ENCODE measurements at regions not wholly inside any gene's neighbourhood (a gene's known extent, or its start where the extent isn't known, plus 50 kb on each side); places are given as distances from the start of the nearest gene placed in this dataset.

DNA sequence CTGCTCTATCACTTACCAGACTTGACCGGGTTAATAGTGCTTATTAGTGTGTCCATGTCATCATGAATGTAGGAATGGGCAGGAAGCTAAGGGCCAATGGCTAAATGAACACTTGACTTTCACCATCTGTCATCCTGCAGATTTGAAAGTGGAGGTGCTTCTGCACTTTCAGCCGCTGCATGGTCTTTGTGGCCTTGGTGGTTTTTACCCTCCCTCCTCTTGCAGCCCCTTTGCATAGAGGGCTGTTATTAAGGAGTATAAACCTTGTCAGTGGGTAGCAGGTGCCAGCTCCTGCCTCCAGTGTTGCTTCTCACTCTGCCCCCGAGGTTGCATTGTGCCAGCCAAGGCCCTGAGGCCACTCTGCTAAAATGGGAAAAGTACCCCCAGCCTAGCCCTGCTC lies 122.2 kb upstream of the TNFAIP3 start:
- TF ChIP-seq GATA2 (CRISPR knock-in tag; IDR thresholded peaks at IDR 0.05) (no peak), TAF1 (IDR thresholded peaks at IDR 0.05; ENCODE audit: borderline replicate concordance, low read depth, low read length) (no peak), NRF1 (IDR thresholded peaks at IDR 0.05; ENCODE audit: low read depth, low read length) (no peak), RFX5 (IDR thresholded peaks at IDR 0.05; ENCODE audit: low read length) (no peak), FOXJ3 (CRISPR knock-in tag; IDR thresholded peaks at IDR 0.05) (no peak), ELF1 (IDR thresholded peaks at IDR 0.05) (no peak)
- H3K27ac ChIP-seq (ENCODE audit: low read depth in 2 of 2, low read length in 1 of 2) = no peak overlapping the region

GRCh38 chr6:137745321-137745720 lies 121.7 kb upstream of the TNFAIP3 start:
- no peaks in the 10 kb centered on the region for H4K20me1 ChIP-seq (ENCODE audit: insufficient read depth)
- DNase-seq = no peak
- 4% methylated on average over 1 of the region's 1 CpG for WGBS (ENCODE audit: low lambda C conversion rate)
- no peaks in the 10 kb centered on the region for H3K36me3 ChIP-seq (replicated peaks in 1 of 2; ENCODE audit: control insufficient read depth in 1 of 2, insufficient read depth in 2 of 2, low read length in 1 of 2)
- no peak overlapping the region for H3K4me3 ChIP-seq (ENCODE audit: low read depth in 2 of 2, low read length in 1 of 2)
- CTCF ChIA-PET = no interaction called here
- H3K9ac ChIP-seq = no peak overlapping the region
- H3K9me2 ChIP-seq = no peaks in the 10 kb centered on the region
- TF ChIP-seq EZH2phosphoT487 (IDR thresholded peaks at IDR 0.05; ENCODE audit: borderline replicate concordance, low read depth) = no peak
- H3K79me2 ChIP-seq (ENCODE audit: insufficient read depth) = no peaks in the 10 kb centered on the region
- no peak overlapping the region for H2AFZ ChIP-seq (ENCODE audit: low read depth)
- no peak overlapping the region for H3K4me2 ChIP-seq
- no peak overlapping the region for H3K27ac ChIP-seq (ENCODE audit: low read depth in 2 of 2, low read length in 1 of 2)
- no peaks in the 10 kb centered on the region for H3F3A ChIP-seq (replicated peaks; ENCODE audit: insufficient read depth)
- H3K27me3 ChIP-seq (ENCODE audit: insufficient read depth) = no peaks in the 10 kb centered on the region; the same call in 1 of the 2 replicates
- H3K9me3 ChIP-seq = no peaks in the 10 kb centered on the region
- no peaks in the 10 kb centered on the region for H3K4me1 ChIP-seq (ENCODE audit: control insufficient read depth in 1 of 2, insufficient read depth in 2 of 2, low read depth in 1 of 2, low read length in 1 of 2)
- POLR2A ChIA-PET = no interaction called here

More for the DNA sequence above, 122.2 kb upstream of the TNFAIP3 start:
- Histone ChIP-seq H3K79me2 (ENCODE audit: insufficient read depth) (no peaks in the 10 kb centered on the region), H4K20me1 (ENCODE audit: insufficient read depth) (no peaks in the 10 kb centered on the region), H3K9me3 (no peaks in the 10 kb centered on the region), H3K27me3 (ENCODE audit: insufficient read depth) (no peaks in the 10 kb centered on the region; the same call in 1 of the 2 replicates), H3K9me2 (no peaks in the 10 kb centered on the region), H3F3A (replicated peaks; ENCODE audit: insufficient read depth) (no peaks in the 10 kb centered on the region), H3K4me2 (no peak overlapping the region), H3K9ac (no peak overlapping the region), H3K4me3 (ENCODE audit: low read depth in 2 of 2, low read length in 1 of 2) (no peak overlapping the region), H3K36me3 (replicated peaks in 1 of 2; ENCODE audit: control insufficient read depth in 1 of 2, insufficient read depth in 2 of 2, low read length in 1 of 2) (no peaks in the 10 kb centered on the region), H2AFZ (ENCODE audit: low read depth) (no peak overlapping the region), H3K4me1 (ENCODE audit: control insufficient read depth in 1 of 2, insufficient read depth in 2 of 2, low read depth in 1 of 2, low read length in 1 of 2) (no peaks in the 10 kb centered on the region)
- WGBS (ENCODE audit: low lambda C conversion rate) = 2% methylated on average over 3 of the region's 3 CpGs
- ChIA-PET CTCF (interaction anchor here (0.6 kb wide), 1 partner anchor 37 kb away, joined by 3 read pairs; no protein-coding TSS in a partner anchor), POLR2A (no interaction called here)
- no peak for DNase-seq

GRCh38 chr6:137746264-137746663 lies 120.8 kb upstream of the TNFAIP3 start:
- H3K27ac ChIP-seq (ENCODE audit: low read depth in 2 of 2, low read length in 1 of 2) = no peak overlapping the region
- no peak overlapping the region for H3K4me3 ChIP-seq (ENCODE audit: low read depth in 2 of 2, low read length in 1 of 2)
- H3K4me2 ChIP-seq = no peak overlapping the region
- ChIA-PET CTCF (no interaction called here), POLR2A (no interaction called here)
- no peaks in the 10 kb centered on the region for H4K20me1 ChIP-seq (ENCODE audit: insufficient read depth)
- H3F3A ChIP-seq (replicated peaks; ENCODE audit: insufficient read depth) = no peaks in the 10 kb centered on the region
- 17% methylated on average over 2 of the region's 2 CpGs for WGBS (ENCODE audit: low lambda C conversion rate)
- no peaks in the 10 kb centered on the region for H3K79me2 ChIP-seq (ENCODE audit: insufficient read depth)
- H3K36me3 ChIP-seq (replicated peaks in 1 of 2; ENCODE audit: control insufficient read depth in 1 of 2, insufficient read depth in 2 of 2, low read length in 1 of 2) = no peaks in the 10 kb centered on the region
- H3K27me3 ChIP-seq (ENCODE audit: insufficient read depth) = no peaks in the 10 kb centered on the region; the same call in 1 of the 2 replicates
- no peaks in the 10 kb centered on the region for H3K4me1 ChIP-seq (ENCODE audit: control insufficient read depth in 1 of 2, insufficient read depth in 2 of 2, low read depth in 1 of 2, low read length in 1 of 2)
- H3K9ac ChIP-seq = no peak overlapping the region
- DNase-seq = no peak
- H3K9me3 ChIP-seq = no peaks in the 10 kb centered on the region
- H2AFZ ChIP-seq (ENCODE audit: low read depth) = no peak overlapping the region
- H3K9me2 ChIP-seq = no peaks in the 10 kb centered on the region
- TF ChIP-seq CHD2 (IDR thresholded peaks at IDR 0.05; ENCODE audit: low read length, partially characterized antibody) (no peak), TCF12 (IDR thresholded peaks at IDR 0.05) (no peak), TEAD4 (IDR thresholded peaks at IDR 0.05; ENCODE audit: borderline replicate concordance, insufficient read depth) (no peak), EZH2phosphoT487 (IDR thresholded peaks at IDR 0.05; ENCODE audit: borderline replicate concordance, low read depth) (no peak), JUND (IDR thresholded peaks at IDR 0.05) (no peak), RFX5 (IDR thresholded peaks at IDR 0.05; ENCODE audit: low read length) (no peak), FOXJ3 (CRISPR knock-in tag; IDR thresholded peaks at IDR 0.05) (no peak), FOXM1 (IDR thresholded peaks at IDR 0.05; ENCODE audit: low read depth) (no peak), GABPA (IDR thresholded peaks at IDR 0.05; ENCODE audit: low read depth) (no peak), SIN3A (IDR thresholded peaks at IDR 0.05; ENCODE audit: borderline replicate concordance, low read depth, low read length) (no peak), TAF1 (IDR thresholded peaks at IDR 0.05; ENCODE audit: borderline replicate concordance, low read depth, low read length) (no peak), SMC3 (IDR thresholded peaks at IDR 0.05; ENCODE audit: low read depth, low read length) (no peak), NFIC (IDR thresholded peaks at IDR 0.05; ENCODE audit: borderline replicate concordance) (no peak), ZBTB33 (IDR thresholded peaks at IDR 0.05; ENCODE audit: borderline replicate concordance, low read depth) (no peak), YY1 (IDR thresholded peaks at IDR 0.05; ENCODE audit: low read depth) (no peak), MAX (IDR thresholded peaks at IDR 0.05; ENCODE audit: low read depth) (no peak)
- TF ChIP-seq, protein P1, sequence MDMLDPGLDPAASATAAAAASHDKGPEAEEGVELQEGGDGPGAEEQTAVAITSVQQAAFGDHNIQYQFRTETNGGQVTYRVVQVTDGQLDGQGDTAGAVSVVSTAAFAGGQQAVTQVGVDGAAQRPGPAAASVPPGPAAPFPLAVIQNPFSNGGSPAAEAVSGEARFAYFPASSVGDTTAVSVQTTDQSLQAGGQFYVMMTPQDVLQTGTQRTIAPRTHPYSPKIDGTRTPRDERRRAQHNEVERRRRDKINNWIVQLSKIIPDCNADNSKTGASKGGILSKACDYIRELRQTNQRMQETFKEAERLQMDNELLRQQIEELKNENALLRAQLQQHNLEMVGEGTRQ (IDR thresholded peaks at IDR 0.05; ENCODE audit: borderline replicate concordance, low read depth, low read length) = no peak
- TF ChIP-seq, protein P2, sequence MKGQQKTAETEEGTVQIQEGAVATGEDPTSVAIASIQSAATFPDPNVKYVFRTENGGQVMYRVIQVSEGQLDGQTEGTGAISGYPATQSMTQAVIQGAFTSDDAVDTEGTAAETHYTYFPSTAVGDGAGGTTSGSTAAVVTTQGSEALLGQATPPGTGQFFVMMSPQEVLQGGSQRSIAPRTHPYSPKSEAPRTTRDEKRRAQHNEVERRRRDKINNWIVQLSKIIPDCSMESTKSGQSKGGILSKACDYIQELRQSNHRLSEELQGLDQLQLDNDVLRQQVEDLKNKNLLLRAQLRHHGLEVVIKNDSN (IDR thresholded peaks at IDR 0.05; ENCODE audit: borderline replicate concordance, low read depth) = no peak

Data from SK-N-SH (cell line).